HG03460 (cell line): ENCODE measurements at regions not wholly inside any gene's neighbourhood (a gene's known extent, or its start where the extent isn't known, plus 50 kb on each side); places are given as distances from the start of the nearest gene placed in this dataset.

ENCODE experiments used
- ATAC-seq: cut with Tn5 transposase; IDR thresholded peaks from one replicate; pipeline ENCODE4 v1.9.1; 2021; ENCODE audit not compliant: unreplicated experiment

- ATAC-seq: no peak
These were observed 237.8 kb upstream of the JADE1 start for GRCh38 chr4:128571747-128572146.

- ATAC-seq: no peak
These were observed 239.0 kb upstream of the JADE1 start for GRCh38 chr4:128570387-128570975.

- ATAC-seq: no peak
These were observed 242.8 kb upstream of the JADE1 start for GRCh38 chr4:128566693-128567092.

- no peak for ATAC-seq
These were observed 243.8 kb upstream of the JADE1 start for GRCh38 chr4:128565565-128566186.

GRCh38 chr4:128565054-128565453 lies 244.4 kb upstream of the JADE1 start:
- ATAC-seq: no peak

GRCh38 chr4:128564081-128564630 lies 245.3 kb upstream of the JADE1 start:
- ATAC-seq: no peak

GRCh38 chr4:128560754-128561495 lies 248.6 kb upstream of the JADE1 start:
- no peak for ATAC-seq

GRCh38 chr4:128558896-128559679 lies 250.4 kb upstream of the JADE1 start:
- ATAC-seq: no peak

GRCh38 chr4:128556756-128557155 lies 252.7 kb upstream of the JADE1 start:
- no peak for ATAC-seq

- ATAC-seq: no peak
These were observed 255.6 kb upstream of the JADE1 start for GRCh38 chr4:128553686-128554515.

- no peak for ATAC-seq
These were observed 257.0 kb upstream of the JADE1 start for GRCh38 chr4:128552586-128552907.

- ATAC-seq: no peak
These were observed 258.2 kb upstream of the JADE1 start for GRCh38 chr4:128551280-128551679.

GRCh38 chr4:128550060-128550459 lies 259.4 kb upstream of the JADE1 start:
- ATAC-seq: no peak

GRCh38 chr4:128549636-128550035 lies 259.9 kb upstream of the JADE1 start:
- ATAC-seq: no peak

GRCh38 chr4:128548381-128548780 lies 260.8 kb upstream of the PGRMC2 start:
- ATAC-seq: no peak

- no peak for ATAC-seq
These were observed 256.7 kb upstream of the PGRMC2 start for GRCh38 chr4:128544272-128544671.

GRCh38 chr4:128543696-128544095 lies 256.1 kb upstream of the PGRMC2 start:
- no peak for ATAC-seq

GRCh38 chr4:128542047-128542446 lies 254.4 kb upstream of the PGRMC2 start:
- no peak for ATAC-seq

GRCh38 chr4:128540122-128540521 lies 252.5 kb upstream of the PGRMC2 start:
- ATAC-seq: no peak

GRCh38 chr4:128538111-128538882 lies 250.7 kb upstream of the PGRMC2 start:
- ATAC-seq: no peak
